ENCODE measurements at regions not wholly inside any gene's neighbourhood (a gene's known extent, or its start where the extent isn't known, plus 50 kb on each side); places are given as distances from the start of the nearest gene placed in this dataset.

DNA sequence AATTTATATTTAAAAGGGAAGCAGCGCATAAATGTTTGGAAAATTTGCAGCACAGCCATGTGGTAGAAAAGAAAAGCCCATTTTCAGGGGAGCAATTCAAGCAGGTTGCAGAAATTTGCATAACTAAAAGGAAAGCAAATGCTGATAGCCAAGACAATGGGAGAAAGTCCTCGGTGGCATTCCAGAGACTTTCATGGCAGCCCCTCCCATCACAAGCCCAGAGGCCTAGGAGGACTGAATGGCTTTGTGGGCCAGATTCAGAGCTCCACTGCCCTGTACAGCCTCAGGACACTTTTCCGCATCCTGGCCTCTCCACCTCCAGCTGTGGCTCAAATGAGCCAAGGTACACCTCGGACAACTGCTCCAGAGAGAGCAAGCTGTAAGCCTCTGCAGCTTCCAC, 462.9 kb downstream of the CDK5RAP2 start:
- TF ChIP-seq, protein P1, sequence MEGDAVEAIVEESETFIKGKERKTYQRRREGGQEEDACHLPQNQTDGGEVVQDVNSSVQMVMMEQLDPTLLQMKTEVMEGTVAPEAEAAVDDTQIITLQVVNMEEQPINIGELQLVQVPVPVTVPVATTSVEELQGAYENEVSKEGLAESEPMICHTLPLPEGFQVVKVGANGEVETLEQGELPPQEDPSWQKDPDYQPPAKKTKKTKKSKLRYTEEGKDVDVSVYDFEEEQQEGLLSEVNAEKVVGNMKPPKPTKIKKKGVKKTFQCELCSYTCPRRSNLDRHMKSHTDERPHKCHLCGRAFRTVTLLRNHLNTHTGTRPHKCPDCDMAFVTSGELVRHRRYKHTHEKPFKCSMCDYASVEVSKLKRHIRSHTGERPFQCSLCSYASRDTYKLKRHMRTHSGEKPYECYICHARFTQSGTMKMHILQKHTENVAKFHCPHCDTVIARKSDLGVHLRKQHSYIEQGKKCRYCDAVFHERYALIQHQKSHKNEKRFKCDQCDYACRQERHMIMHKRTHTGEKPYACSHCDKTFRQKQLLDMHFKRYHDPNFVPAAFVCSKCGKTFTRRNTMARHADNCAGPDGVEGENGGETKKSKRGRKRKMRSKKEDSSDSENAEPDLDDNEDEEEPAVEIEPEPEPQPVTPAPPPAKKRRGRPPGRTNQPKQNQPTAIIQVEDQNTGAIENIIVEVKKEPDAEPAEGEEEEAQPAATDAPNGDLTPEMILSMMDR (IDR thresholded peaks at IDR 0.05) = no peak
- TF ChIP-seq POLR2A (IDR thresholded peaks at IDR 0.05) = no peak
